ENCODE measurements at regions not wholly inside any gene's neighbourhood (a gene's known extent, or its start where the extent isn't known, plus 50 kb on each side); places are given as distances from the start of the nearest gene placed in this dataset.

GRCh38 chr14:89592961-89593360 lies 175.9 kb upstream of the FOXN3 start:
- H3K4me1 Mint-ChIP-seq (ENCODE audit: unreplicated experiment): no peaks in the 10 kb centered on the region
- TF ChIP-seq CTCF (conservative IDR thresholded peaks at IDR 0.05): no peak
- no peak overlapping the region for H3K27ac Mint-ChIP-seq
- peaks cover 16% of the 10 kb centered on the region for H3K9me3 Mint-ChIP-seq
- H3K4me3 Mint-ChIP-seq: no peak overlapping the region
- H3K27me3 Mint-ChIP-seq: no peaks in the 10 kb centered on the region
- H3K36me3 Mint-ChIP-seq: peaks cover 24% of the 10 kb centered on the region
- no peak for DNase-seq (ENCODE audit: extremely low spot score, unreplicated experiment)

- Mint-ChIP-seq H3K36me3 (peaks cover 22% of the 10 kb centered on the region), H3K4me3 (no peak overlapping the region), H3K9me3 (peaks cover 12% of the 10 kb centered on the region), H3K4me1 (ENCODE audit: unreplicated experiment) (no peaks in the 10 kb centered on the region), H3K27me3 (no peaks in the 10 kb centered on the region), H3K27ac (no peak overlapping the region)
- DNase-seq (ENCODE audit: extremely low spot score, unreplicated experiment): no peak
- no peak for TF ChIP-seq CTCF (conservative IDR thresholded peaks at IDR 0.05)
These were observed 172.5 kb upstream of the FOXN3 start for GRCh38 chr14:89589400-89590118.

GRCh38 chr14:89588840-89589296 lies 171.8 kb upstream of the FOXN3 start:
- Mint-ChIP-seq H3K4me3 (no peak overlapping the region), H3K4me1 (ENCODE audit: unreplicated experiment) (no peaks in the 10 kb centered on the region), H3K9me3 (peaks cover 12% of the 10 kb centered on the region), H3K27ac (no peak overlapping the region), H3K36me3 (peaks cover 18% of the 10 kb centered on the region), H3K27me3 (no peaks in the 10 kb centered on the region)
- TF ChIP-seq CTCF (conservative IDR thresholded peaks at IDR 0.05): no peak
- DNase-seq (ENCODE audit: extremely low spot score, unreplicated experiment): no peak

- no peak for TF ChIP-seq CTCF (conservative IDR thresholded peaks at IDR 0.05)
- no peak for DNase-seq (ENCODE audit: extremely low spot score, unreplicated experiment)
- H3K4me1 Mint-ChIP-seq (ENCODE audit: unreplicated experiment): no peaks in the 10 kb centered on the region
- H3K9me3 Mint-ChIP-seq: peaks cover 12% of the 10 kb centered on the region
- H3K4me3 Mint-ChIP-seq: no peak overlapping the region
- H3K36me3 Mint-ChIP-seq: peaks cover 18% of the 10 kb centered on the region
- H3K27ac Mint-ChIP-seq: no peak overlapping the region
- H3K27me3 Mint-ChIP-seq: no peaks in the 10 kb centered on the region
These were observed 171.0 kb upstream of the FOXN3 start for GRCh38 chr14:89588016-89588415.

- no peak for DNase-seq (ENCODE audit: extremely low spot score, unreplicated experiment)
- H3K27ac Mint-ChIP-seq: no peak overlapping the region
- peaks cover 21% of the 10 kb centered on the region for H3K36me3 Mint-ChIP-seq
- H3K27me3 Mint-ChIP-seq: no peaks in the 10 kb centered on the region
- no peak for TF ChIP-seq CTCF (conservative IDR thresholded peaks at IDR 0.05)
- no peak overlapping the region for H3K4me3 Mint-ChIP-seq
- H3K4me1 Mint-ChIP-seq (ENCODE audit: unreplicated experiment): no peaks in the 10 kb centered on the region
- peaks cover 6% of the 10 kb centered on the region for H3K9me3 Mint-ChIP-seq
These were observed 170.0 kb upstream of the FOXN3 start for GRCh38 chr14:89587136-89587420.
